HepG2 (cell line): ENCODE measurements at regions not wholly inside any gene's neighbourhood (a gene's known extent, or its start where the extent isn't known, plus 50 kb on each side); places are given as distances from the start of the nearest gene placed in this dataset.
A peak's percentile ranks its signal among the peaks of the same experiment; 100 is the strongest.

Experiments used
- ATF6 ChIP-seq: sonication (generic); formaldehyde crosslinking; conservative IDR thresholded peaks from 2 replicates; pipeline ENCODE4 v1.4.0; 2020; ENCODE audit warnings: missing genetic modification reagents
- CHD4 ChIP-seq: fragments of 200-600 bp; sonication (generic); IDR thresholded peaks from 2 replicates; pipeline ENCODE4 v1.7.0; 2017; ENCODE audit warnings: mild to moderate bottlenecking, low read length, borderline replicate concordance
- CSRNP2 ChIP-seq: sonication (generic); formaldehyde crosslinking; conservative IDR thresholded peaks from 2 replicates; pipeline ENCODE4 v1.8.0; 2022; ENCODE audit warnings: low read depth, missing genetic modification reagents
- FOXA3 ChIP-seq: IDR thresholded peaks from 2 replicates; pipeline ENCODE4 v1.6.1; 2016; ENCODE audit warnings: missing genetic modification reagents, missing compliant biosample characterization
- GATA4 ChIP-seq: sonication (generic); IDR thresholded peaks from 2 replicates; pipeline ENCODE4 v1.6.1; 2016; ENCODE audit warnings: antibody characterized with exemption, low read depth, borderline replicate concordance
- RAD51 ChIP-seq: fragments of 450-650 bp; IDR thresholded peaks from 2 replicates; pipeline ENCODE4 v1.6.1; 2016; ENCODE audit warnings: borderline replicate concordance
- RXRB ChIP-seq: IDR thresholded peaks from 2 replicates; pipeline ENCODE4 v1.6.1; 2016; ENCODE audit warnings: borderline replicate concordance, missing genetic modification reagents, missing compliant biosample characterization
- SPEN ChIP-seq: sonication (generic); formaldehyde crosslinking; IDR thresholded peaks from 2 replicates; pipeline ENCODE4 v1.5.1; 2020; ENCODE audit warnings: low read depth, mild to moderate bottlenecking, missing genetic modification reagents
- TBX3 ChIP-seq: fragments of 450-650 bp; IDR thresholded peaks from 2 replicates; pipeline ENCODE4 v1.6.1; 2017; ENCODE audit warnings: antibody characterized with exemption, mild to moderate bottlenecking, inconsistent platforms, borderline replicate concordance
- TRIM24 ChIP-seq: sonication (generic); formaldehyde crosslinking; IDR thresholded peaks from 2 replicates; pipeline ENCODE4 v1.8.0; 2022; ENCODE audit warnings: mild to moderate bottlenecking, missing genetic modification reagents
- ZBED4 ChIP-seq: sonication (generic); formaldehyde crosslinking; IDR thresholded peaks from 2 replicates; pipeline ENCODE4 v1.4.0; 2020; ENCODE audit warnings: missing genetic modification reagents, borderline replicate concordance
- ZNF318 ChIP-seq: sonication (generic); formaldehyde crosslinking; IDR thresholded peaks from 2 replicates; pipeline ENCODE4 v1.4.0; 2020; ENCODE audit warnings: mild to moderate bottlenecking, missing genetic modification reagents

- TF ChIP-seq ZNF318 (CRISPR knock-in tag), result no peak
- no peak for TF ChIP-seq RXRB (CRISPR knock-in tag)
- no peak for TF ChIP-seq CHD4
- no peak for TF ChIP-seq SPEN
- peak; percentile 42; the same call in 1 of the 2 replicates for TF ChIP-seq FOXA3 (CRISPR knock-in tag)
- TF ChIP-seq GATA4, result no peak
- TF ChIP-seq RAD51, result no peak
- no peak for TF ChIP-seq CSRNP2
- TF ChIP-seq ATF6 (CRISPR knock-in tag), result no peak
- TF ChIP-seq ZBED4 (CRISPR knock-in tag), result no peak
- TF ChIP-seq TRIM24, result no peak
- peak; percentile 66 for TF ChIP-seq TBX3
- TF ChIP-seq, all 625 proteins: peak for 10
Measured at GRCh38 chr5:39712316-39713249, 287.8 kb upstream of the DAB2 start (continued).
